ENCODE measurements at regions not wholly inside any gene's neighbourhood (a gene's known extent, or its start where the extent isn't known, plus 50 kb on each side); places are given as distances from the start of the nearest gene placed in this dataset.

GRCh38 chr12:47545938-47546609 lies 159.8 kb downstream of the RPAP3 start:
- no peak for DNase-seq (ENCODE audit: extremely low spot score)
- ChIA-PET CTCF (interaction anchor here (1.7 kb wide), 1 partner anchor 12 kb away, joined by 5 read pairs; no protein-coding TSS in a partner anchor), POLR2A (no interaction called here)
- TF ChIP-seq CTCF (IDR thresholded peaks at IDR 0.05; ENCODE audit: control extremely low read depth, extremely low read depth, low read depth, missing control alignments): no peak

- no peak for TF ChIP-seq CTCF (IDR thresholded peaks at IDR 0.05; ENCODE audit: control extremely low read depth, extremely low read depth, low read depth, missing control alignments)
- POLR2A ChIA-PET: no interaction called here
- CTCF ChIA-PET: interaction anchor here (1.6 to 1.8 kb wide), 2 partner anchors 12 to 117 kb away, joined by 3 to 5 read pairs; no protein-coding TSS in a partner anchor
- DNase-seq (ENCODE audit: extremely low spot score): no peak
These were observed 171.1 kb downstream of the RPAP3 start for GRCh38 chr12:47534695-47535094.

- no peak for DNase-seq (ENCODE audit: extremely low spot score)
- no peak for TF ChIP-seq CTCF (IDR thresholded peaks at IDR 0.05; ENCODE audit: control extremely low read depth, extremely low read depth, low read depth, missing control alignments)
- CTCF ChIA-PET: no interaction called here
- POLR2A ChIA-PET: no interaction called here
These were observed 175.8 kb downstream of the RPAP3 start for GRCh38 chr12:47530050-47530449.

GRCh38 chr12:47527816-47528215 lies 178.0 kb downstream of the RPAP3 start:
- DNase-seq (ENCODE audit: extremely low spot score): no peak
- ChIA-PET POLR2A (no interaction called here), CTCF (no interaction called here)
- TF ChIP-seq CTCF (IDR thresholded peaks at IDR 0.05; ENCODE audit: control extremely low read depth, extremely low read depth, low read depth, missing control alignments): no peak

- TF ChIP-seq CTCF (IDR thresholded peaks at IDR 0.05; ENCODE audit: control extremely low read depth, extremely low read depth, low read depth, missing control alignments): no peak
- ChIA-PET POLR2A (no interaction called here), CTCF (interaction anchor here (0.6 to 1.2 kb wide), 2 partner anchors 19 to 34 kb away, joined by 3 to 4 read pairs; no protein-coding TSS in a partner anchor)
- no peak for DNase-seq (ENCODE audit: extremely low spot score)
These were observed 185.8 kb downstream of the RPAP3 start for GRCh38 chr12:47520029-47520428.

- ChIA-PET POLR2A (no interaction called here), CTCF (no interaction called here)
- TF ChIP-seq CTCF (IDR thresholded peaks at IDR 0.05; ENCODE audit: control extremely low read depth, extremely low read depth, low read depth, missing control alignments): no peak
- no peak for DNase-seq (ENCODE audit: extremely low spot score)
These were observed 188.7 kb downstream of the RPAP3 start for GRCh38 chr12:47517122-47517521.
